ENCODE measurements at regions not wholly inside any gene's neighbourhood (a gene's known extent, or its start where the extent isn't known, plus 50 kb on each side); places are given as distances from the start of the nearest gene placed in this dataset.

- H3K4me3 ChIP-seq (ENCODE audit: low read length) = no peak overlapping the region
Measured at GRCh38 chr3:96039632-96040031, 774.8 kb upstream of the EPHA6 start.

GRCh38 chr3:96059301-96059700 is 755.1 kb upstream of the EPHA6 start:
- no peak for DNase-seq
- WGBS (ENCODE audit: insufficient coverage, low lambda C conversion rate) = no CpG with 5 or more reads among the region's 1 CpG
- no peaks in the 10 kb centered on the region for H3K9me3 ChIP-seq (ENCODE audit: control insufficient read depth, low read depth, low read length)
- no peaks in the 10 kb centered on the region for H3K27me3 ChIP-seq (ENCODE audit: control insufficient read depth, insufficient read depth, low read length)
- no peaks in the 10 kb centered on the region for H3K36me3 ChIP-seq (ENCODE audit: control insufficient read depth, insufficient read depth, low read length)
- no peak overlapping the region for H3K27ac ChIP-seq (ENCODE audit: low read length)
- no peak overlapping the region for H3K4me3 ChIP-seq (ENCODE audit: low read length)
- no peaks in the 10 kb centered on the region for H3K4me1 ChIP-seq (ENCODE audit: control insufficient read depth, insufficient read depth, low read length)

More at GRCh38 chr3:96039632-96040031, 774.8 kb upstream of the EPHA6 start:
- Histone ChIP-seq H3K4me1 (ENCODE audit: control insufficient read depth, insufficient read depth, low read length) (no peaks in the 10 kb centered on the region), H3K9me3 (ENCODE audit: control insufficient read depth, low read depth, low read length) (no peaks in the 10 kb centered on the region), H3K36me3 (ENCODE audit: control insufficient read depth, insufficient read depth, low read length) (no peaks in the 10 kb centered on the region), H3K27ac (ENCODE audit: low read length) (no peak overlapping the region), H3K27me3 (ENCODE audit: control insufficient read depth, insufficient read depth, low read length) (no peaks in the 10 kb centered on the region)
- DNase-seq = no peak

- Histone ChIP-seq H3K27ac (ENCODE audit: low read length) (no peak overlapping the region), H3K36me3 (ENCODE audit: control insufficient read depth, insufficient read depth, low read length) (no peaks in the 10 kb centered on the region), H3K9me3 (ENCODE audit: control insufficient read depth, low read depth, low read length) (peaks cover 7% of the 10 kb centered on the region), H3K4me1 (ENCODE audit: control insufficient read depth, insufficient read depth, low read length) (no peaks in the 10 kb centered on the region), H3K4me3 (ENCODE audit: low read length) (no peak overlapping the region), H3K27me3 (ENCODE audit: control insufficient read depth, insufficient read depth, low read length) (no peaks in the 10 kb centered on the region)
- DNase-seq = no peak
- no CpG with 5 or more reads among the region's 1 CpG for WGBS (ENCODE audit: insufficient coverage, low lambda C conversion rate)
Measured at GRCh38 chr3:96069065-96069464, 745.3 kb upstream of the EPHA6 start.

GRCh38 chr3:96070678-96071077 is 743.7 kb upstream of the EPHA6 start:
- Histone ChIP-seq H3K27me3 (ENCODE audit: control insufficient read depth, insufficient read depth, low read length) (no peaks in the 10 kb centered on the region), H3K36me3 (ENCODE audit: control insufficient read depth, insufficient read depth, low read length) (no peaks in the 10 kb centered on the region), H3K4me3 (ENCODE audit: low read length) (no peak overlapping the region), H3K27ac (ENCODE audit: low read length) (no peak overlapping the region), H3K9me3 (ENCODE audit: control insufficient read depth, low read depth, low read length) (peaks cover 7% of the 10 kb centered on the region), H3K4me1 (ENCODE audit: control insufficient read depth, insufficient read depth, low read length) (no peaks in the 10 kb centered on the region)
- DNase-seq = no peak

GRCh38 chr3:96071097-96071496 is 743.3 kb upstream of the EPHA6 start:
- Histone ChIP-seq H3K4me3 (ENCODE audit: low read length) (no peak overlapping the region), H3K9me3 (ENCODE audit: control insufficient read depth, low read depth, low read length) (peaks cover 7% of the 10 kb centered on the region), H3K4me1 (ENCODE audit: control insufficient read depth, insufficient read depth, low read length) (no peaks in the 10 kb centered on the region), H3K36me3 (ENCODE audit: control insufficient read depth, insufficient read depth, low read length) (no peaks in the 10 kb centered on the region), H3K27ac (ENCODE audit: low read length) (no peak overlapping the region), H3K27me3 (ENCODE audit: control insufficient read depth, insufficient read depth, low read length) (no peaks in the 10 kb centered on the region)
- WGBS (ENCODE audit: insufficient coverage, low lambda C conversion rate) = no CpG with 5 or more reads among the region's 5 CpGs
- DNase-seq = no peak

- Histone ChIP-seq H3K4me1 (ENCODE audit: control insufficient read depth, insufficient read depth, low read length) (no peaks in the 10 kb centered on the region), H3K27ac (ENCODE audit: low read length) (no peak overlapping the region), H3K9me3 (ENCODE audit: control insufficient read depth, low read depth, low read length) (peaks cover 7% of the 10 kb centered on the region), H3K27me3 (ENCODE audit: control insufficient read depth, insufficient read depth, low read length) (no peaks in the 10 kb centered on the region), H3K4me3 (ENCODE audit: low read length) (no peak overlapping the region), H3K36me3 (ENCODE audit: control insufficient read depth, insufficient read depth, low read length) (no peaks in the 10 kb centered on the region)
- no peak for DNase-seq
Measured at GRCh38 chr3:96072226-96072625, 742.2 kb upstream of the EPHA6 start.

GRCh38 chr3:96083610-96084009 is 730.8 kb upstream of the EPHA6 start:
- Histone ChIP-seq H3K27ac (ENCODE audit: low read length) (no peak overlapping the region), H3K9me3 (ENCODE audit: control insufficient read depth, low read depth, low read length) (no peaks in the 10 kb centered on the region), H3K36me3 (ENCODE audit: control insufficient read depth, insufficient read depth, low read length) (no peaks in the 10 kb centered on the region), H3K4me1 (ENCODE audit: control insufficient read depth, insufficient read depth, low read length) (no peaks in the 10 kb centered on the region), H3K4me3 (ENCODE audit: low read length) (no peak overlapping the region), H3K27me3 (ENCODE audit: control insufficient read depth, insufficient read depth, low read length) (no peaks in the 10 kb centered on the region)
- WGBS (ENCODE audit: insufficient coverage, low lambda C conversion rate) = no CpG with 5 or more reads among the region's 1 CpG
- DNase-seq = no peak

- Histone ChIP-seq H3K36me3 (ENCODE audit: control insufficient read depth, insufficient read depth, low read length) (no peaks in the 10 kb centered on the region), H3K9me3 (ENCODE audit: control insufficient read depth, low read depth, low read length) (no peaks in the 10 kb centered on the region), H3K4me3 (ENCODE audit: low read length) (no peak overlapping the region), H3K27ac (ENCODE audit: low read length) (no peak overlapping the region), H3K27me3 (ENCODE audit: control insufficient read depth, insufficient read depth, low read length) (no peaks in the 10 kb centered on the region), H3K4me1 (ENCODE audit: control insufficient read depth, insufficient read depth, low read length) (no peaks in the 10 kb centered on the region)
- WGBS (ENCODE audit: insufficient coverage, low lambda C conversion rate) = no CpG with 5 or more reads among the region's 2 CpGs
- DNase-seq = no peak
Measured at GRCh38 chr3:96086018-96086417, 728.4 kb upstream of the EPHA6 start.

GRCh38 chr3:96101006-96101560 is 713.3 kb upstream of the EPHA6 start:
- Histone ChIP-seq H3K27ac (ENCODE audit: low read length) (no peak overlapping the region), H3K9me3 (ENCODE audit: control insufficient read depth, low read depth, low read length) (no peaks in the 10 kb centered on the region), H3K4me1 (ENCODE audit: control insufficient read depth, insufficient read depth, low read length) (no peaks in the 10 kb centered on the region), H3K36me3 (ENCODE audit: control insufficient read depth, insufficient read depth, low read length) (no peaks in the 10 kb centered on the region), H3K4me3 (ENCODE audit: low read length) (no peak overlapping the region), H3K27me3 (ENCODE audit: control insufficient read depth, insufficient read depth, low read length) (no peaks in the 10 kb centered on the region)
- 80% methylated on average over 1 of the region's 2 CpGs for WGBS (ENCODE audit: insufficient coverage, low lambda C conversion rate)
- no peak for DNase-seq

- 90% methylated on average over 2 of the region's 2 CpGs for WGBS (ENCODE audit: insufficient coverage, low lambda C conversion rate)
Measured at GRCh38 chr3:96106701-96107100, 707.7 kb upstream of the EPHA6 start.

More at GRCh38 chr3:96106701-96107100, 707.7 kb upstream of the EPHA6 start:
- Histone ChIP-seq H3K4me3 (ENCODE audit: low read length) (no peak overlapping the region), H3K36me3 (ENCODE audit: control insufficient read depth, insufficient read depth, low read length) (no peaks in the 10 kb centered on the region), H3K27me3 (ENCODE audit: control insufficient read depth, insufficient read depth, low read length) (no peaks in the 10 kb centered on the region), H3K9me3 (ENCODE audit: control insufficient read depth, low read depth, low read length) (no peaks in the 10 kb centered on the region), H3K27ac (ENCODE audit: low read length) (no peak overlapping the region), H3K4me1 (ENCODE audit: control insufficient read depth, insufficient read depth, low read length) (no peaks in the 10 kb centered on the region)
- no peak for DNase-seq
